Esophagus mucosa (tissue), 1 donor: ENCODE measurements at regions not wholly inside any gene's neighbourhood (a gene's known extent, or its start where the extent isn't known, plus 50 kb on each side); places are given as distances from the start of the nearest gene placed in this dataset.

Experiments
- ATAC-seq: fragments of 200-7000 bp; cut with Tn5 transposase; one replicate; pipeline ENCODE4 v1.9.1; 2020
- donor health status: DM: yes; HTN: yes; CAD: no.

GRCh38 chr10:125337510-125337909 lies 177.1 kb upstream of the CTBP2 start:
- no peak for ATAC-seq

GRCh38 chr10:125334545-125334944 lies 174.2 kb upstream of the CTBP2 start:
- no peak for ATAC-seq

DNA sequence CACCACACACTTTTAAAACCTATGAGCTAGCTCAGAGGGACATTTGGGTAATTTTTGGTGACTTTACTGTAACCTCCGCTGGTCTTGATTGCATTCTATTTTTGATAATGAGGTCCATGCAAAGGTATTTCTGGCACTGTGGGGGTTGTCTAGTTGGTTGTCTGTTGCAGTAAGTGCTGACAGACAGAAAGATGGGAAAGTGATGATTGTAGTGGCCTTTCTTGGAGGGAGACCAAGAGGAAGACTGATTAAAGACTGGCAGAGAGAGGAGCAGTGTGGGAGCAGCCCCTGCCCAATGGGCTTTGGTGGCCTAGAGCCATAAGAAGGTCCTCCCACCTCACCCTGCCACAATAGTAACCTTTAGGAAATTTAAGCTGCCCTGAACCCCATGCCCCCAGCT lies 173.4 kb upstream of the CTBP2 start:
- no peak for ATAC-seq

- ATAC-seq, result no peak
These were observed 172.8 kb upstream of the CTBP2 start for GRCh38 chr10:125333209-125333591.

GRCh38 chr10:125332548-125333208 lies 172.3 kb upstream of the CTBP2 start:
- ATAC-seq, result no peak

DNA sequence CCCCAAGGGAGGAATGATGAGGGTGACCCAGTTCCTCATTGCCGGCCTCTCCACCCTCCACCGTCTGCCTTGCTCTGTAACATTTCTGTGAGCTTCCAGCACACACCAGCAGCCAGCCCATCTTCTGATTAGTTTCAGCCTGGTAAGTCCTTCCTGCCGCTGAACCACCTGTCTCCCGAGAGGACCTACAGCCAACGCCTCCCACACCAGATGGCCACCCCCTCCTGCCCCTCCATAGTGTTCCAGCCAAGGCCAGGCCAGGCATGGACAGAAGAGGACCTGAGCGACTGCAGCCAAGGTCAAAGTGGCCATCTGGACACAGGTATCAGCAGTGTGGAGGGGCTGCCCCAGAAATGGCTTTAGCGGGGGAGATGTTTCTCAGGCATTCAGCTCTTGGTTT lies 170.7 kb upstream of the CTBP2 start:
- ATAC-seq, result no peak

GRCh38 chr10:125329056-125329455 lies 168.7 kb upstream of the CTBP2 start:
- ATAC-seq, result no peak

DNA sequence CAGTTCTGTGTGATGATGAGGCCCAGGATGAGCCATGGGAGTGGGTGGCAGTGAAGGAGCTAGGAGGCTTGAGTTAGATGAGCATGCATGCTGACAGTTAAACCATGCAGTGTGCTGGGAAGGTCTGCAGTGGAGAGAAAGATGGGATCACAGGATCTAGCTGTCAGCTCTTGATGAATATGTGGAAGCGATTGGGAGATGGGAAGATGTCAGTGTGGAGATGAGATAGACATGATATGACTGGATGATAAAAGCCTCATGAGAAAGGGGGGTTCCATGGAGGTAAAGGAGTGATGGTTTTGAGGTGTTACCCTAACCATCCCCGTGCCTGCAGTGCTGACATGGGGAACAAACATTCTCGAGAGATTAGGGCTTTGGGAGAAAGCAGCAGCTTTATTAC lies 165.0 kb upstream of the CTBP2 start:
- ATAC-seq, result no peak

DNA sequence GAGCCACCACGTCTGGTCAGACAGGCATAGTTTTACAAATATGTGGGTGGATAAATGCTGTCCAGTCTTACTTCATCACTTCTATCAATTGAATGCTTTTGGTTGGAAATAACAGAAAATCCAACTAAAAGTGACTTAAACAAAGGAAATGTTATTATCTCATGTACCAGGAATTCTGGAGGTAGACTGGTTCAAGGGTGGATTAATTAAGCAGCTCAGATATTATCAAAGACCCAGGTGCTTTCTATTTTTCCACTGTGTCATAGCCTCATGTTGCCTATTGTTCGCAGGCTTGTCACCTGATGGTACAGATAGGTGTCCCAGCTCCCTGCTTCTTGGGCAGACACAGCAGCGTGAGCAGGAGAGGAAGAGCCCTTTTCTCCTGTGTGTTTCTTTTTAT lies 156.1 kb upstream of the CTBP2 start:
- ATAC-seq, result no peak

GRCh38 chr10:125300937-125301336 lies 140.6 kb upstream of the CTBP2 start:
- no peak for ATAC-seq

- ATAC-seq, result no peak
These were observed 139.1 kb upstream of the CTBP2 start for GRCh38 chr10:125299461-125299860.

- ATAC-seq, result no peak
These were observed 136.2 kb upstream of the CTBP2 start for GRCh38 chr10:125296598-125296997.

DNA sequence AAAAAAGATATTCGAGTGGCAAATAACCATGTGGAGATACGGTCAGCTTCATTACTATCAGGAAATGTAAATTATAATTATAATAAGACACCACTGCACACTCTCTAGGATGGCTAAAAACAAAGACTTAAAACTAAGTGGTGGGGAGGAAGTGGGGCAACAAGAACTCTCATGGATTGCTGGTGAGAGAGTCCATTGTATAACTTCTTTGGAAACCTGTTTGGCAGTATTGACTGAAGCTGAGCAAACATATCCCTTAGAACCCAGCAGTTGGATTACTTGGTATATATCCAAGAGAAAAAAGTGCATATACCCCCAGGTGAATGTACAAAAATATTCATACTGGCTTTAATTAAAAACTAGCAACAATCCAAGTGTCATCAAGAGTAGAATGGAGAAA lies 133.7 kb upstream of the CTBP2 start:
- no peak for ATAC-seq

GRCh38 chr10:125291836-125292235 lies 131.5 kb upstream of the CTBP2 start:
- ATAC-seq, result no peak

DNA sequence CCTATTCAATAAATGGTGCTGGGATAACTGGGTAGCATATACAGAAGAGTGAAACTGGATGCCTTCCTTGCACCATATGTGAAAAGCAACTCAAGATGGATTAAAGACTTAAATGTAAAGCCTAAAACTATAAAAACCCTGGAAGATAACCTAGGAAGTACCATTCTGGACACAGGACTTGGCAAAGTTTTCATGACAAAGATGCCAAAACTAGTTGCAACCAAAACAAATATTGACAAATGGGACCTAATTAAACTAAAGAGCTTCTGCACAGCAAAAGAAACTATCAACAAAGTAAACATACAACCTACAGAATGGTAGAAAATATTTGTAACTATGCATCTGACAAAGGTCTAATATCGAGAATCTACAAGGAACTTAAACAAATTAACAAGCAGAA lies 129.1 kb upstream of the CTBP2 start:
- ATAC-seq, result no peak

DNA sequence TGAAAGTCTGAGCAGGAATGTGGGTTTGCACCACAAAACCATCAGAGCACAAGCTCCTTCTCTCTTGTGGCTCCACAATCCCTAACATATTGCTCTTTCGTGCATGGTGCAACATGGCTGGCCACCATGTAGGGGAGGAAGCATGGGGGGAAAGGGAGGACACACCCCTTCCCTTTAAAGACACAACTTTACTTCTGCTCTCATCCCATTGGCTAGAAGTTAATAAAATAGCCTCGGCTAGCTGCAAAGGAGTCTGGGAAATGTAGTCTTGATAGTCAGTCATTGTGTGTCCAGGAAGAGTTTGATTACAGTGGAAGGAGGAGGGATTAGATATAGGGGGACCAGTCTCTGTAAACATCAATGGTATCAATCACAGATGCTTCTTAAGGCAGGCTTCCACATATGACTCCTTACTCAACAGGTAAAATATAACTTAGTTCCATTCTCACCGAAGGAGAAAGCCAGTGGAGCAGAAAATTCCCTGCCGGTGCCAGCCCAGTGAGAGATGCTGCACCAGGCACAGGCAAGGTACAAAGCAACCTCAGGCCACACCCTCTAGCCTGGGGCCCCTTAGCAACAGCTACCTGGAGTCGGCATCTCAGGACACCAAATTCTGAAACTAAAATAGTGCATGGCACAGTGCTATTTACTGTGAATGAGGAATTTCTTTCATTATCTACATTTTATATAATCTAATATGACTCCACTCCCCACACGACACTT lies 124.7 kb upstream of the CTBP2 start:
- ATAC-seq, result no peak

GRCh38 chr10:125283836-125284614 lies 123.7 kb upstream of the CTBP2 start:
- no peak for ATAC-seq

- ATAC-seq, result no peak
These were observed 123.0 kb upstream of the CTBP2 start for GRCh38 chr10:125283191-125283835.

DNA sequence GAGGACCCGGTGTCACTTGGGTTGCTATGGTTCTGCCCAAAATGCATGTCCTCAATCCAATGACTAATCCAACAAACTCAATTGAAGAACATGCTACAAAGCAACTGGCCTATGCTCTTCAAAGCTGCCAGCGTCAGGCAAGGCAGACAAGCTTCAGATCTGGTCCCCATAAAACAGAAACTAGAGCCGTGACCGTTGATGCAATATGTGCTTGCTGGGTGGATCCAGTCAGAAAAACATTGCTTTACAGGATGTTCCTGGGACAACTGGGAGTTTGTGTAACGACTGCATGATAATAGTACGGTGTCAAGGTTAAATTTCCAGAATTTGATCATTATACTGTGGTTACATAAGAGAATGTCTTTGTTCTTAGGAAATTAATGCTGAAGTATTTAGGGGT lies 120.7 kb upstream of the CTBP2 start:
- no peak for ATAC-seq

DNA sequence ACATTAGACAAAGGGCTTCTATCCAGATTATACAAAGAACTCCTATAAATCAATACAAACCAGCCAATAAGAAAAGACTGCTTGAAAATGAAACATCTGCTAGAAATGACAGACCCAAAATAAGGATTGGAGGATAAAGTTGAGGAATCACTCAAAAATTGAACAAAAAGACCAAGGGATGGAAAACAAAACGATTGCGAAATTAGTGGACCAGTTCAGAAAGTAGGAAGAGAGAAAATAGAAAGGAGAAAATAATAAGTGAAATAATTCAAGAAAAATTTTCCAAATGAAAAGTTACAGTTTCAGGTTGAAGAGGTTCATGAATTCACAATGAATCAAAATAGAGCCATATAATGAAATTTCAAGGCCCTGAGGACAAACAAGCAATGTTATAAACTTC lies 115.8 kb upstream of the CTBP2 start:
- no peak for ATAC-seq

- ATAC-seq, result no peak
These were observed 114.6 kb upstream of the CTBP2 start for GRCh38 chr10:125274961-125275360.

- ATAC-seq, result no peak
These were observed 112.7 kb upstream of the CTBP2 start for GRCh38 chr10:125273023-125273422.

GRCh38 chr10:125269716-125270115 lies 109.4 kb upstream of the CTBP2 start:
- no peak for ATAC-seq
